Sigmoid colon (tissue), 4 donors: ENCODE measurements at regions not wholly inside any gene's neighbourhood (a gene's known extent, or its start where the extent isn't known, plus 50 kb on each side); places are given as distances from the start of the nearest gene placed in this dataset.

Experiments used
- EP300 ChIP-seq, 4 donors: sonication (generic); formaldehyde crosslinking; IDR thresholded peaks; one replicate each; pipeline ENCODE4 v1.6.1; 2017; ENCODE audit warnings: antibody characterized with exemption in 4 of 4
- POLR2A ChIP-seq, 2 donors: fragments of 450-650 bp; IDR thresholded peaks; one replicate each; pipeline ENCODE4 v1.6.1; 2016; ENCODE audit warnings: antibody characterized with exemption in 2 of 2, mild to moderate bottlenecking in 2 of 2, moderate library complexity in 2 of 2

- no peak for TF ChIP-seq POLR2A (IDR thresholded peaks at IDR 0.05)
- no peak for TF ChIP-seq EP300 (IDR thresholded peaks at IDR 0.05)
These were observed 60.9 kb downstream of the RTL9 start for GRCh38 chrX:110419512-110419911.
